Endothelial cell (in vitro differentiated cells): ENCODE measurements at regions not wholly inside any gene's neighbourhood (a gene's known extent, or its start where the extent isn't known, plus 50 kb on each side); places are given as distances from the start of the nearest gene placed in this dataset.

Experiments used
- DNase-seq: peaks from one replicate; pipeline ENCODE4 v3.0.0; 2021; ENCODE audit warnings: low spot score
- H3K27ac Mint-ChIP-seq: one replicate; pipeline ENCODE4 v1.8.0; 2021; ENCODE audit warnings: mixed read lengths, inconsistent platforms; ENCODE audit not compliant: unreplicated experiment
- H3K27me3 Mint-ChIP-seq: one replicate; pipeline ENCODE4 v1.8.0; 2021; ENCODE audit warnings: mild to moderate bottlenecking, moderate library complexity, mixed read lengths, inconsistent platforms; ENCODE audit not compliant: unreplicated experiment
- H3K36me3 Mint-ChIP-seq: one replicate; pipeline ENCODE4 v1.8.0; 2021; ENCODE audit warnings: mild to moderate bottlenecking, low read depth, mixed read lengths, inconsistent platforms; ENCODE audit not compliant: unreplicated experiment
- H3K4me1 Mint-ChIP-seq: one replicate; pipeline ENCODE4 v1.8.0; 2021; ENCODE audit warnings: mild to moderate bottlenecking, mixed read lengths, inconsistent platforms; ENCODE audit not compliant: unreplicated experiment
- H3K4me3 Mint-ChIP-seq: one replicate; pipeline ENCODE4 v1.8.0; 2021; ENCODE audit warnings: mild to moderate bottlenecking, mixed read lengths, inconsistent platforms; ENCODE audit not compliant: unreplicated experiment
- H3K9me3 Mint-ChIP-seq: one replicate; pipeline ENCODE4 v1.8.0; 2021; ENCODE audit warnings: mixed read lengths, inconsistent platforms; ENCODE audit not compliant: unreplicated experiment
- CTCF ChIP-seq: fragments of 200-600 bp; sonication (generic); IDR thresholded peaks from one replicate; pipeline ENCODE4 v1.5.0; 2021; ENCODE audit warnings: antibody characterized with exemption; ENCODE audit not compliant: unreplicated experiment

GRCh38 chr11:59285716-59286260, 72.9 kb upstream of the OR5AN1 start:
- Mint-ChIP-seq H3K27ac (no peak overlapping the region), H3K4me1 (no peaks in the 10 kb centered on the region), H3K9me3 (no peaks in the 10 kb centered on the region), H3K36me3 (no peaks in the 10 kb centered on the region), H3K4me3 (no peak overlapping the region), H3K27me3 (peaks cover 6% of the 10 kb centered on the region)
- no peak for TF ChIP-seq CTCF
- no peak for DNase-seq

- Mint-ChIP-seq H3K27ac (no peak overlapping the region), H3K9me3 (no peaks in the 10 kb centered on the region), H3K4me1 (no peaks in the 10 kb centered on the region), H3K36me3 (no peaks in the 10 kb centered on the region), H3K27me3 (peaks cover 6% of the 10 kb centered on the region), H3K4me3 (no peak overlapping the region)
- no peak for TF ChIP-seq CTCF
- no peak for DNase-seq
Observed at GRCh38 chr11:59284773-59285129, 72.0 kb upstream of the MPEG1 start.

GRCh38 chr11:59283825-59284772, 71.4 kb upstream of the MPEG1 start:
- peak; percentile 79 for TF ChIP-seq CTCF
- H3K4me3 Mint-ChIP-seq = no peak overlapping the region
- no peaks in the 10 kb centered on the region for H3K9me3 Mint-ChIP-seq
- no peaks in the 10 kb centered on the region for H3K36me3 Mint-ChIP-seq
- peaks cover 6% of the 10 kb centered on the region for H3K27me3 Mint-ChIP-seq
- no peak overlapping the region for H3K27ac Mint-ChIP-seq
- DNase-seq = peak; percentile 30
- H3K4me1 Mint-ChIP-seq = no peaks in the 10 kb centered on the region

- TF ChIP-seq CTCF = no peak
- no peaks in the 10 kb centered on the region for H3K9me3 Mint-ChIP-seq
- no peak overlapping the region for H3K4me3 Mint-ChIP-seq
- H3K36me3 Mint-ChIP-seq = no peaks in the 10 kb centered on the region
- no peaks in the 10 kb centered on the region for H3K4me1 Mint-ChIP-seq
- no peak for DNase-seq
- H3K27me3 Mint-ChIP-seq = peaks cover 5% of the 10 kb centered on the region
- H3K27ac Mint-ChIP-seq = no peak overlapping the region
Observed at GRCh38 chr11:59283311-59283710, 70.6 kb upstream of the MPEG1 start.

- no peak for TF ChIP-seq CTCF
- H3K36me3 Mint-ChIP-seq = no peaks in the 10 kb centered on the region
- H3K9me3 Mint-ChIP-seq = no peaks in the 10 kb centered on the region
- no peak overlapping the region for H3K4me3 Mint-ChIP-seq
- H3K27me3 Mint-ChIP-seq = peaks cover 2% of the 10 kb centered on the region
- H3K4me1 Mint-ChIP-seq = no peaks in the 10 kb centered on the region
- no peak for DNase-seq
- no peak overlapping the region for H3K27ac Mint-ChIP-seq
Observed at GRCh38 chr11:59281177-59281576, 68.5 kb upstream of the MPEG1 start.
